ENCODE measurements at regions not wholly inside any gene's neighbourhood (a gene's known extent, or its start where the extent isn't known, plus 50 kb on each side); places are given as distances from the start of the nearest gene placed in this dataset.

DNA sequence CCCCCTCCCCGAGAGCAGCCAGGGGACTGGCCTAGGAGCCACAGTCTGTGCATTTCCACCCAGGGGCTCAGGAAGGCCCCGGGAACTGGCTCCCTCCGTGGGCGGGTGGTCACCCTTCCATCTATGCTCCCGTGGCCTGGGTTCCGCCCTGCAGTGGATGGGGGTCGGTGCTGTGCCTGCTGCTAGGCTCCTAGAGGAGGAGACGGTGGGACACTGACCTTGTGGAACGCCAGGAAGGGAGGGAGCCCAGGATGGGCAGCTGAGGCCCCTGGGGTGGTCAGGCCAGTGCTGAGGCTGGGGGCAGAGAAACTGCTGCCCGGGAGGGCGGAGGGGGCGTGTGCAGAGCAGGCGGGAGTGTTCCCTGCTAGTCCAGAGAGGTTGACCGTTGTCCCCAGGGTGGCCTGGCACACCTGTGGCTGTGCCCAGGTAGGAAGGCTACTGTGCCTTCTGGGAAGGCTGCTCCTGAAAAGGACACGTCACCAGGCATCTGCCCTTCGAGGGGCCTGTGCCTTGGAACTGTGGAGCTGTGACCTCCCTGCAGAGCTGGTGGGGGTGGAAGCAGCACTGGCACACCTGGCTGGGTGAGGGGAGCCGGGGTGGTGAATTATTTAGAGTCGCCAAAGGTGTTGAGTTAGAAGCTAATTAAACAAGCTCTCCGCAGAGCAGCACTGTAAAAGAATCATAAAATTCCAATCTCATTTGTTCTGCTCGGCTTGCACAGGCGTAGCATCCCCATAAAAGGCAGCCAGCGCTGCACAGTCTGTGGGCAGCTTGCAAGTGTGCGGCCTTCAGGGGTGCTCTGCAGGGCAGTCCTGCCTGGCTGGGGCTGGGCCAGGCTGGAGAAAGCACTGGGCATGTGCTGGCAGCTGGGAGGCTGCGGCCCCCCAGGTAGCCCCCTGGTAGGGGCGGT, 145.1 kb downstream of the KIF26A start:
- DNase-seq (ENCODE audit: extremely low read depth, low read depth) = no peak
- no peak overlapping the region for H3K4me3 ChIP-seq (replicated peaks; ENCODE audit: low read depth, low read length)
- TF ChIP-seq, protein P1, sequence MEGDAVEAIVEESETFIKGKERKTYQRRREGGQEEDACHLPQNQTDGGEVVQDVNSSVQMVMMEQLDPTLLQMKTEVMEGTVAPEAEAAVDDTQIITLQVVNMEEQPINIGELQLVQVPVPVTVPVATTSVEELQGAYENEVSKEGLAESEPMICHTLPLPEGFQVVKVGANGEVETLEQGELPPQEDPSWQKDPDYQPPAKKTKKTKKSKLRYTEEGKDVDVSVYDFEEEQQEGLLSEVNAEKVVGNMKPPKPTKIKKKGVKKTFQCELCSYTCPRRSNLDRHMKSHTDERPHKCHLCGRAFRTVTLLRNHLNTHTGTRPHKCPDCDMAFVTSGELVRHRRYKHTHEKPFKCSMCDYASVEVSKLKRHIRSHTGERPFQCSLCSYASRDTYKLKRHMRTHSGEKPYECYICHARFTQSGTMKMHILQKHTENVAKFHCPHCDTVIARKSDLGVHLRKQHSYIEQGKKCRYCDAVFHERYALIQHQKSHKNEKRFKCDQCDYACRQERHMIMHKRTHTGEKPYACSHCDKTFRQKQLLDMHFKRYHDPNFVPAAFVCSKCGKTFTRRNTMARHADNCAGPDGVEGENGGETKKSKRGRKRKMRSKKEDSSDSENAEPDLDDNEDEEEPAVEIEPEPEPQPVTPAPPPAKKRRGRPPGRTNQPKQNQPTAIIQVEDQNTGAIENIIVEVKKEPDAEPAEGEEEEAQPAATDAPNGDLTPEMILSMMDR (IDR thresholded peaks at IDR 0.05; ENCODE audit: low read depth, low read length, missing control alignments) = no peak

DNA sequence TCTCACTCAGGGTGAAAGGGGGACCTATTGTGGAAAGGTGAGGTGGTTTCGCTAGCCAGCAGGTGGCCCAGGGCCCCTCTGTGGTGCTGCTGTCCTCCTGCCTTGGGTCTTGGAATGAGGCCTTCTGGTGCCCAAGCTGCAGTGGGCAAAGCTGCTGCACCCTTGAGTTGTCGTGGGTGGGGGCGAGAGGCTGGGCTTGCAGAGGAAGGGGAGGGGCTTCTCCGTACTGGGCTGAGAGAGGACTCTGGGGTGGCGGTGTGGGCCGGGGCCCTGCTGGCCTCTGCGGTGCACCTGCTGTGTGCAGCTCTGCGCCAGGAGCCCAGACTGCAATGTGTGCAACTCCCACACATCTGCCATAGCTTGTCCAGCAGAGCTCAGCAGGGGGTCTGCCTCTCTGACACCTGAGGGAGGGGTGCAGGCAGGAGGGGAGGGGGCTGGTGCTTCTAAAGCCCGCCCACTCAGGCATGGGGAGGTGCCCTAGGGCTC, 145.8 kb downstream of the KIF26A start:
- no peak overlapping the region for H3K4me3 ChIP-seq (replicated peaks; ENCODE audit: low read depth, low read length)
- no peak for DNase-seq (ENCODE audit: extremely low read depth, low read depth)
- TF ChIP-seq, protein P1 (IDR thresholded peaks at IDR 0.05; ENCODE audit: low read depth, low read length, missing control alignments) = no peak

DNA sequence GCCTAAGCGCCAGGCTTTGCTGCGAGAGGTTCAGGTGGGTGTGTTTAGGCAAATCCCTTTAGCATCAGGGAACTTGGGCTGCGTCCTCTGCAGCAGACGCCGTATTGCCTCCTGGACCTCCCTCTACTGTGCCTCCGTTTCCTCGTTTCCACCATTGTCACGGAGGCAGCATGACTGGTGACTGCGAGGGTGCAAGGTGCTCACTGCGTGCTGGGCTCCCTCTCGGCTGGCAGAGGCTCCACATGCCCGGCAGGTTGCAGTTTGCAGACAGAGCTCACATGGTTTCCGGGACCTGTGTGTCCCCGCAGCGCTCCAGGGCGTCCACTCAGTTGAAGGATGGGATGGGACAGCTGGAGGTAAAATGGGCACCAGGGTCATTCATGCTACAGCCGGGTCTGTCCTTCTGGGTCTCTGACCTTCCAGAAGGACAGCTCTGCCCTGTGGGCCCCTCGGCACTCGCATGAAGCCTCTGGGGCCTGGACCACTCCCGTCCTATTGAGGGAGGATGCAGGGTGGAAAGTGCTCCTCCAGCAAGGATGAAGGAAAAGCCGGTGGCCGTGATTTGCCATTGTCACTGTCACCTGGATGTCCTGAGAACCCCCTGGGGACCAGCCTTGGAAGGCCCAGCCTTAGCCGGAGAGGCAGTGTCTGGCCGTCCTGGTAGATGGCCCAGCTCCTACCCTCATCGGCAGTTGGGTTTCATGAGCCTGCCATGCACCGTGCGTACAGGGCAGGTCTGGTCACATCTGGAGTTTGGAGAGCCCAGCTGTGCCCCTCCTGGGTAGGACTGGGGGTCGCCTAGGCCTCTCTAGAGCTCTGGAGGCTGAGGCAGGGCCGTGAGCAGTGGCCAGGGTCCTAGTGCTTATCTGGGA, 146.5 kb downstream of the KIF26A start:
- no peak overlapping the region for H3K4me3 ChIP-seq (replicated peaks; ENCODE audit: low read depth, low read length)
- no peak for DNase-seq (ENCODE audit: extremely low read depth, low read depth)
- TF ChIP-seq, protein P1 (IDR thresholded peaks at IDR 0.05; ENCODE audit: low read depth, low read length, missing control alignments) = no peak

DNA sequence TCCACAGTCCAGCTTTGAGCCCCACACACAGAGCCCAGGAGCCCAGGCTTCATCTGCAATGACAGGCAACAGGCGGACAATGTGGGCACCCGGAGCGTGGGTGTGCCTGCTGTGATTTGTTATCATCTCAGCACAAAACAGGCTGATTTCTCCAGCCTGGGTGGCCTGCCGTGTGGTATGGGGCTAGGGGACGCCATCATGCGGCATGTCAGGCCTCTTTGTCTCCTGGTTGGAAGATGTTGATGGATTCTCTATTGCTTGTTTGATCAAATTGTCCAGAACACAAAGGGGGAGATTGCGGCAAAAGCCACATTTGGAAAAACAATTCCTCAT, 147.1 kb downstream of the KIF26A start:
- DNase-seq (ENCODE audit: extremely low read depth, low read depth) = no peak
- H3K4me3 ChIP-seq (replicated peaks; ENCODE audit: low read depth, low read length) = no peak overlapping the region
- TF ChIP-seq, protein P1 (IDR thresholded peaks at IDR 0.05; ENCODE audit: low read depth, low read length, missing control alignments) = no peak

DNA sequence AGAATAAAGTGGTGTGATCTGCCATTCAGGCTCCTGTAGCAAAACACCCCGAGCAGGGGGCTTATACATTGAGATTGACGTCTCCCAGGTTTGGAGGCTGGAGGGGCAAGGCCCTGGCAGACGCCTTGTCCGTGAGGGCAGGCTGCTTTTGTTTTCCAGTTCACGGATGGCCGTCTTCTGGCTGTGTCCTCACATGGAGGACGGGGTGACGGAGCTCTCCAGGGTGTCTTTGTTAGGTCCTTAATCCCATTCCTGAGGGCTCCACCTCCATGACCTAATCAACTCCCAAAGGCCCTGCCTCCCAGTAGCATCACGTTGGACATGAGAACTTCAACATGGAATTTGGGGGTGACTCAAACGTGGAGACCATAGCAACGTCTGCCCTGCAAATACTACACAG, 147.7 kb downstream of the KIF26A start:
- H3K4me3 ChIP-seq (replicated peaks; ENCODE audit: low read depth, low read length) = no peak overlapping the region
- TF ChIP-seq, protein P1 (IDR thresholded peaks at IDR 0.05; ENCODE audit: low read depth, low read length, missing control alignments) = no peak
- no peak for DNase-seq (ENCODE audit: extremely low read depth, low read depth)

DNA sequence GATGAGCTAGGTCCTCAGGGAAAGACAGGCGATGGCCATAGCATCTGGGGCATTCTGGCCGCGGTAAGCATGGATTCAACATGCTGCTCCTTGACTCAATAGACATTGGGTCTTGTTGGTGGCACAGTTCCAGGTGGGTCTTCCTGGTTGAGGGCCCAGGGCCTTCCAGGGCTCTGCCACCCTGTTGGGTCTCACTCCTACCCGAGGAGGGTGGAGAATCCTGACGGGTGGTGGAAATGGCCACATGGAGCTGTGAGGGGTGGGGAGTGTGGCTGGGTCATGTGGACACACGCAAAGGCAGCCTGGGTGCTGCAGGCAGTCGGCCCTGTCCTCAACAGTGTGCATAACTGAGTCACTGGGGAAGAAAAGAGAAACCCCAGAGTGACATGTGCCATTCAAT, 148.1 kb downstream of the KIF26A start:
- TF ChIP-seq, protein P1 (IDR thresholded peaks at IDR 0.05; ENCODE audit: low read depth, low read length, missing control alignments) = no peak
- DNase-seq (ENCODE audit: extremely low read depth, low read depth) = no peak
- no peak overlapping the region for H3K4me3 ChIP-seq (replicated peaks; ENCODE audit: low read depth, low read length)
